ENCODE measurements at regions not wholly inside any gene's neighbourhood (a gene's known extent, or its start where the extent isn't known, plus 50 kb on each side); places are given as distances from the start of the nearest gene placed in this dataset.

DNA sequence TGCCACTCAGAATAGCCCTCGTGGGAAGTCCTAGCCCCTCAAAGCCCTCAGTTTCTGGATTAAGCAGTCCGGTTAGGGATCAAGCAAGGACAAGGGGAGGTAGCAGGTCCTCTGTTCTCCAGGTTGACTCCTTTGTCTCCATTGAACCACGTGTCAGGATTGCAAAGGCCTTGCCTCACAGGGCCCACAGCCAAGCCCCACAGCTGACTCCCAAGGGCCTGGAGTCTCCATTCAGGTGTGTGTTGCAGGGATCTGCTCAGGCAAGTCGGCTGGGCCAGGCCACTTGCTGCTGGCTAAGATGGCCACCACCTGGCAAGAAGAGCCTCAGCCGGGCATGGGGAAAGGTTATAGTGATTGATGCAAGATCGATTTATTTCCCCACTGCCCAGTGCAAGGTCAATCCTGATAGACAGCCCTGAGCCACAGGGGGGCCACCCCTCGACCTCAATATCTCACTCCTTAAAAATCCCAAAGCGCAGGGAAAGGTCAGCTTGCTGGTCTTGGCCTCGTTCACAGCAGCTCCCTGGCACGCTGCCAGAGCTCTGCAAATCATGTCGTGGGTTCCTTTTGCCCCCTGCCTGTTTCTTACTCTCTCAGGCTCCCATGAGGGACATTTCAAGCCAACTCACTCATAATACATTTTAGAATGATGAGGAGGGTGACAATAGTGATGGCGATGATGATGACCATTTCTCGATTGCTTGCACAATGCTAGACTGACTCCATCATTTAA lies 75.9 kb downstream of the EDN3 start:
- Histone ChIP-seq H3K9me3 (no peaks in the 10 kb centered on the region), H3K4me1 (no peaks in the 10 kb centered on the region), H3K4me3 (no peak overlapping the region), H3K27ac (no peak overlapping the region), H3K36me3 (no peaks in the 10 kb centered on the region), H3K27me3 (ENCODE audit: low read depth) (peaks cover 4% of the 10 kb centered on the region)
- ATAC-seq (no peak), DNase-seq (no peak)
- intact Hi-C loops (cut with DNase I): no loop called here
- TF ChIP-seq, protein P1, sequence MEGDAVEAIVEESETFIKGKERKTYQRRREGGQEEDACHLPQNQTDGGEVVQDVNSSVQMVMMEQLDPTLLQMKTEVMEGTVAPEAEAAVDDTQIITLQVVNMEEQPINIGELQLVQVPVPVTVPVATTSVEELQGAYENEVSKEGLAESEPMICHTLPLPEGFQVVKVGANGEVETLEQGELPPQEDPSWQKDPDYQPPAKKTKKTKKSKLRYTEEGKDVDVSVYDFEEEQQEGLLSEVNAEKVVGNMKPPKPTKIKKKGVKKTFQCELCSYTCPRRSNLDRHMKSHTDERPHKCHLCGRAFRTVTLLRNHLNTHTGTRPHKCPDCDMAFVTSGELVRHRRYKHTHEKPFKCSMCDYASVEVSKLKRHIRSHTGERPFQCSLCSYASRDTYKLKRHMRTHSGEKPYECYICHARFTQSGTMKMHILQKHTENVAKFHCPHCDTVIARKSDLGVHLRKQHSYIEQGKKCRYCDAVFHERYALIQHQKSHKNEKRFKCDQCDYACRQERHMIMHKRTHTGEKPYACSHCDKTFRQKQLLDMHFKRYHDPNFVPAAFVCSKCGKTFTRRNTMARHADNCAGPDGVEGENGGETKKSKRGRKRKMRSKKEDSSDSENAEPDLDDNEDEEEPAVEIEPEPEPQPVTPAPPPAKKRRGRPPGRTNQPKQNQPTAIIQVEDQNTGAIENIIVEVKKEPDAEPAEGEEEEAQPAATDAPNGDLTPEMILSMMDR (IDR thresholded peaks at IDR 0.05): no peak

DNA sequence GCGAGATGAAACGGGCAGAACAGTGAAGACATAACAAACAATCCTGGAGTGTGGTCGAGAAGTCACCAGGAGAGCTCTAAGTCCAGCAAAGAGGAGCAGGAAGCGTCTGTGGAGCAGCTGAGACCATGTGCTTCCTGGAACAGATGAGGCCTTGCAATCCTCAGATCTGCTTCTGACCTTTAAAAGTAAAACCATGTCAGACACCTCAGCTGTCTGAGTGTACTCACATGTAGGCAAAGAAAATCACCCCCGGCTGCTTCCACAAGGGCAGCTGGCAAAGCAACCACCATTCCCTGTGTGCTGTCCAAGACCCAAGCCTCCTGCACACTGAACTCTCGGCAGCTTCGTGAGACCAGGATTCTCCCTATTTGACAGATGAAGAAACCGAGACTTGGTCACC lies 76.6 kb downstream of the EDN3 start:
- Histone ChIP-seq H3K27ac (no peak overlapping the region), H3K9me3 (no peaks in the 10 kb centered on the region), H3K4me1 (no peaks in the 10 kb centered on the region), H3K27me3 (ENCODE audit: low read depth) (peaks cover 11% of the 10 kb centered on the region), H3K4me3 (no peak overlapping the region), H3K36me3 (no peaks in the 10 kb centered on the region)
- DNase-seq (no peak), ATAC-seq (no peak)
- intact Hi-C loops (cut with DNase I): no loop called here
- TF ChIP-seq, protein P1 (IDR thresholded peaks at IDR 0.05): no peak

DNA sequence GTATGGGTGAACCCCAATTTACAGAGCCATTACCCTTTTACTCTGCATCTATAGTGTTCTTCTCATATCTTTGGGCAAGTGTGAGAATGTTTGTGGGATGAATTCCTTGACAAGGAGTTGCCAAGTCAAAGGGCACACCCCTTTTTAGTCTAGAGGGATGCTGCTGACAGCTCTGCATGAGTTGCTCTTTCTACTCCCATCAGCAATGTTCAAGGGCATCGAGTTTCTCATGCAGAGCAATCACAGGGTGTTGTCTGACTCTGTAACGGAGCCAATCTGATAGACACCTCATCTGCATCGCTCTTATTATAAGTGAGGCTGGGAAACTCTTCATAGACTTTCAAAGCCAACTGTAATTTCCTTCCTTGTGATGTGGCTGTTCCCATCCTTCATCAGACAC lies 77.4 kb downstream of the EDN3 start:
- intact Hi-C loops (cut with DNase I): no loop called here
- TF ChIP-seq, protein P1 (IDR thresholded peaks at IDR 0.05): no peak

DNA sequence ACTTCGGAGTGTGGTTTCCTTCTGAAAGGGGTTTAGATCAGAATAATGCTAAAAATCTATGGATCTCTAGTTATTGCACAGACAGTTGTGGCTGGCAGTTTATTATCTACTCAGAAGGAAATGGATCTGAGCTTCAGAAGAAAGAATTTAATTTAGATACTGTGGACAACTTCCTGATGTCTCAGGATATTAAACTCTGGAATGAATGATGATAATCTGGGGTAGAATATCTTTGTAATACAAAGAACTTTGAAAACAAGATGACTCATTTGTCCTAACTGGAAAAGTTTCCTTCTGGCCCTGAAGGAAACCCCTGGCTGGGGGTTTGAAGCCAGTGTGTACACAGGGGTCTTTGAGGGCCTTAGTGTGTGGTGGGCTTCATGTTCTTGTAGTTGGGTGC lies 78.0 kb downstream of the EDN3 start:
- intact Hi-C loops (cut with DNase I): no loop called here
- DNase-seq (no peak), ATAC-seq (no peak)
- TF ChIP-seq, protein P1 (IDR thresholded peaks at IDR 0.05): no peak
- Histone ChIP-seq H3K27me3 (ENCODE audit: low read depth) (peaks cover 22% of the 10 kb centered on the region), H3K4me1 (no peaks in the 10 kb centered on the region), H3K9me3 (no peaks in the 10 kb centered on the region), H3K36me3 (no peaks in the 10 kb centered on the region), H3K27ac (no peak overlapping the region), H3K4me3 (no peak overlapping the region)

More for the DNA sequence above, 77.4 kb downstream of the EDN3 start:
- Histone ChIP-seq H3K4me3 (no peak overlapping the region), H3K27me3 (ENCODE audit: low read depth) (peaks cover 16% of the 10 kb centered on the region), H3K9me3 (no peaks in the 10 kb centered on the region), H3K36me3 (no peaks in the 10 kb centered on the region), H3K27ac (no peak overlapping the region), H3K4me1 (no peaks in the 10 kb centered on the region)
- no peak for ATAC-seq
- no peak for DNase-seq

DNA sequence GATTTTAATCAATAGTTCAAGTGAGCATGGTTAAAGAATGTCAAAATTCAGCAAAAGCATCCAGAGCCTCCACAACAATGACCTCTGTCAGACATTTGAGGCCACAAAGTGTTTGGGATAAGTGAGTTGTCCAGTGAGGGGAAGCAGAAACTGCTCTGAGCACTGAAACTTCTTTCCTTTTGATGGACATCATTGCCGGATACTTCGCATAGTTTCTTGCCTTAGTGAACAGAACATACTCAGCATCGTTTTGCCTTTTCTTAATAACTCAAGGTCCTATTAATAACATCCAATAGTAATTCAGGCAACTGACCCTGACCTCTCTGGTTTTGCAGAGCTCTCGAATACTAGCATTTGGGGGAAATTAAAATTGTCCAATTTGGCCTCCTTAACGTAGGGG lies 78.6 kb downstream of the EDN3 start:
- no peaks in the 10 kb centered on the region for H3K4me1 ChIP-seq
- H3K4me3 ChIP-seq: no peak overlapping the region
- intact Hi-C loops (cut with DNase I): no loop called here
- peaks cover 22% of the 10 kb centered on the region for H3K27me3 ChIP-seq (ENCODE audit: low read depth)
- H3K27ac ChIP-seq: no peak overlapping the region
- DNase-seq (no peak), ATAC-seq (no peak)
- TF ChIP-seq, protein P1 (IDR thresholded peaks at IDR 0.05): no peak
- H3K36me3 ChIP-seq: no peaks in the 10 kb centered on the region
- no peaks in the 10 kb centered on the region for H3K9me3 ChIP-seq

Measured in lower lobe of right lung (tissue), 2 donors.